K562 (cell line): ENCODE measurements at regions not wholly inside any gene's neighbourhood (a gene's known extent, or its start where the extent isn't known, plus 50 kb on each side); places are given as distances from the start of the nearest gene placed in this dataset.

ENCODE experiments used
- ATAC-seq: fragments of 200-7000 bp; cut with Tn5 transposase; 3 replicates; pipeline ENCODE4 v1.9.1; 2020; ENCODE audit warnings: moderate library complexity
- BruUV-seq: library from RNA; stranded (reverse); fragments of 400-500 nt; replicated peaks from 2 replicates; lab custom pipeline; 2021; lab: Mats Ljungman, UMichigan
- CTCF ChIA-PET: fragments of 300-600 bp; formaldehyde crosslinking; extraction: SDS; loops from one replicate; lab custom pipeline; 2021; ENCODE audit warnings: low intra/inter-chr PET ratio; lab: Yijun Ruan, JAX
- POLR2A ChIA-PET: fragments of 300-600, 350-650 bp; sonication (Branson Sonifier 250); formaldehyde crosslinking; extraction: SDS; loops from one replicate; lab custom pipeline; 2021; ENCODE audit warnings: antibody characterized with exemption, inconsistent platforms; lab: Yijun Ruan, JAX
- DNase-seq, 4 experiments: peaks; one replicate each; pipeline versions ENCODE4 v3.0.0 to v3.0.0-alpha.2; 2011 to 2018; ENCODE audit warnings: low spot score in 3 of 4, mixed read lengths in 3 of 4; ENCODE audit errors: extremely low read depth in 1 of 4
- FAIRE-seq: peaks from 2 replicates; lab custom pipeline; 2011; peaks lifted over from hg19 to GRCh38; lab: Jason Lieb, UNC
- H2AFZ ChIP-seq: 2 replicates; pipeline ENCODE4 v1.6.0; 2011; ENCODE audit warnings: low read depth, low read length, control low read depth, inconsistent platforms
- H3K27ac ChIP-seq: fragments of 200-600 bp; 3 replicates; pipeline ENCODE4 v1.8.0; 2011; ENCODE audit warnings: low read depth, mild to moderate bottlenecking, control low read depth, inconsistent platforms, low read length, moderate library complexity, mixed read lengths; ENCODE audit errors: extremely low read depth
- H3K27me3 ChIP-seq, 2 experiments: fragments of 300-600 bp in 1 of 2; 2 replicates in 1 of 2; 3 replicates in 1 of 2; pipeline versions ENCODE4 v1.6.0 to v1.8.0; 2011; ENCODE audit warnings: inconsistent platforms in 2 of 2, low read length in 2 of 2, mild to moderate bottlenecking in 1 of 2, mixed read lengths in 1 of 2, moderate library complexity in 1 of 2; ENCODE audit not compliant: control insufficient read depth in 2 of 2, insufficient read depth in 2 of 2
- H3K36me3 ChIP-seq: fragments of 300-600 bp; 3 replicates; pipeline ENCODE4 v1.8.0; 2011; ENCODE audit warnings: mild to moderate bottlenecking, low read length, inconsistent platforms; ENCODE audit not compliant: control insufficient read depth, insufficient read depth
- H3K4me1 ChIP-seq, 2 experiments: fragments of 200-600 bp in 1 of 2; replicated peaks in 1 of 2; 2 replicates in 1 of 2; 3 replicates in 1 of 2; pipeline versions ENCODE4 v1.5.1 to v1.8.0; 2011; ENCODE audit warnings: inconsistent platforms in 2 of 2, low read length in 2 of 2, mild to moderate bottlenecking in 1 of 2, mixed read lengths in 1 of 2, moderate library complexity in 1 of 2; ENCODE audit not compliant: control insufficient read depth in 2 of 2, insufficient read depth in 2 of 2
- H3K4me2 ChIP-seq: 2 replicates; pipeline ENCODE4 v1.6.1; 2011; ENCODE audit warnings: low read length, control low read depth, inconsistent platforms, mixed read lengths; ENCODE audit not compliant: insufficient read depth
- H3K4me3 ChIP-seq: fragments of 200-600 bp; sonication (generic), shearing (Covaris generic); 2 replicates; pipeline ENCODE4 v1.5.1; 2016; ENCODE audit warnings: control low read depth, inconsistent platforms
- H3K79me2 ChIP-seq: fragments of 200-600 bp; 3 replicates; pipeline ENCODE4 v1.8.0; 2011; ENCODE audit warnings: low read length, inconsistent platforms; ENCODE audit not compliant: control insufficient read depth, insufficient read depth
- H3K9ac ChIP-seq, 2 experiments: 2 replicates each; pipeline versions ENCODE4 v1.6.0 to v1.6.1; 2011; ENCODE audit warnings: low read depth in 2 of 2, low read length in 2 of 2, control low read depth in 1 of 2, inconsistent platforms in 1 of 2, mild to moderate bottlenecking in 1 of 2, mixed read lengths in 1 of 2; ENCODE audit not compliant: insufficient read depth in 1 of 2
- H3K9me1 ChIP-seq: one replicate; pipeline ENCODE4 v1.6.0; 2011; ENCODE audit warnings: inconsistent platforms, mild to moderate bottlenecking, low read length, moderate library complexity; ENCODE audit not compliant: control insufficient read depth, insufficient read depth
- H3K9me3 ChIP-seq: replicated peaks from 2 replicates; pipeline ENCODE4 v1.5.1; 2011; ENCODE audit warnings: low read depth, low read length, inconsistent platforms; ENCODE audit not compliant: control insufficient read depth, insufficient read depth
- H4K20me1 ChIP-seq: replicated peaks from 2 replicates; pipeline ENCODE4 v1.6.1; 2011; ENCODE audit warnings: low read length, inconsistent platforms, mixed read lengths; ENCODE audit not compliant: control insufficient read depth, insufficient read depth
- ARID3A ChIP-seq: IDR thresholded peaks from 2 replicates; pipeline ENCODE4 v1.6.1; 2012; ENCODE audit warnings: low read depth, low read length, improper control_type of control experiment, borderline replicate concordance
- ATF2 ChIP-seq: sonication (generic); formaldehyde crosslinking; IDR thresholded peaks from 2 replicates; pipeline ENCODE4 v1.8.1; 2022; ENCODE audit warnings: missing genetic modification reagents
- HMGN3 ChIP-seq: IDR thresholded peaks from 2 replicates; pipeline ENCODE4 v1.6.1; 2011; ENCODE audit warnings: borderline replicate concordance, low read depth, mild to moderate bottlenecking, mixed read lengths, low read length; ENCODE audit not compliant: insufficient read length; ENCODE audit errors: extremely low read depth
- IRF9 ChIP-seq: fragments of 450-650 bp; IDR thresholded peaks from 2 replicates; pipeline ENCODE4 v1.6.1; 2016; ENCODE audit warnings: missing biosample characterization, missing genetic modification characterization
- NCOR1 ChIP-seq: fragments of 450-650 bp; IDR thresholded peaks from 2 replicates; pipeline ENCODE4 v1.6.1; 2016; ENCODE audit warnings: mild to moderate bottlenecking, moderate library complexity
- NR2F6 ChIP-seq: fragments of 450-650 bp; formaldehyde crosslinking; IDR thresholded peaks from 2 replicates; pipeline ENCODE4 v1.4.0; 2020; ENCODE audit warnings: mild to moderate bottlenecking
- PURB ChIP-seq: sonication (generic); formaldehyde crosslinking; IDR thresholded peaks from 2 replicates; pipeline ENCODE4 v1.9.0; 2021; ENCODE audit warnings: low read depth, mild to moderate bottlenecking, missing genetic modification reagents
- RFX1 ChIP-seq: fragments of 450-650 bp; IDR thresholded peaks from 2 replicates; pipeline ENCODE4 v1.6.1; 2016; ENCODE audit warnings: mild to moderate bottlenecking, moderate library complexity
- SRSF1 ChIP-seq: fragments of 200-400 bp; formaldehyde crosslinking; IDR thresholded peaks from 2 replicates; pipeline ENCODE4 v1.6.1; 2017; ENCODE audit warnings: mild to moderate bottlenecking, low read depth, low read length, moderate library complexity
- SRSF9 ChIP-seq: fragments of 200-400 bp; formaldehyde crosslinking; IDR thresholded peaks from 2 replicates; pipeline ENCODE4 v1.6.1; 2017; ENCODE audit warnings: low read depth, low read length, borderline replicate concordance
- TAF9B ChIP-seq: fragments of 450-650 bp; IDR thresholded peaks from 2 replicates; pipeline ENCODE4 v1.6.1; 2018; ENCODE audit warnings: mild to moderate bottlenecking; ENCODE audit not compliant: partially characterized antibody
- ZBTB2 ChIP-seq: fragments of 450-650 bp; IDR thresholded peaks from 2 replicates; pipeline ENCODE4 v1.6.1; 2016; ENCODE audit warnings: antibody characterized with exemption
- ZC3H4 ChIP-seq: sonication (generic); formaldehyde crosslinking; IDR thresholded peaks from 2 replicates; pipeline ENCODE4 v1.9.0; 2021; ENCODE audit warnings: missing genetic modification reagents, borderline replicate concordance
- ZNF143 ChIP-seq: sonication (generic); formaldehyde crosslinking; IDR thresholded peaks from 2 replicates; pipeline ENCODE4 v1.9.0; 2022; ENCODE audit warnings: mild to moderate bottlenecking, missing genetic modification reagents
- ZNF347 ChIP-seq: fragments of 450-650 bp; formaldehyde crosslinking; IDR thresholded peaks from 2 replicates; pipeline ENCODE4 v1.4.0; 2020; ENCODE audit warnings: low read depth, mild to moderate bottlenecking, moderate library complexity
- WGBS: fragments of 100-300 bp; shearing (Covaris generic); methylation state at CpG from one replicate; pipeline ENCODE4 v1.1.6; 2016; ENCODE audit warnings: low coverage, mixed read lengths; ENCODE audit not compliant: insufficient coverage; ENCODE audit errors: missing lambda C conversion rate; 5-methylcytosine and 5-hydroxymethylcytosine counted together
- in situ Hi-C: fragments of 300-500 bp; cut with MboI; formaldehyde crosslinking; loops from 4 replicates; pipeline ENCODE4 v1.15.0; 2018; ENCODE audit warnings: inconsistent platforms, mixed read lengths
- intact Hi-C: fragments of 100-400 bp; cut with micrococcal nuclease; formaldehyde crosslinking; loops from 2 replicates; pipeline ENCODE4 v1.14.2; 2022

GRCh38 chr13:103284466-103284865, 218.2 kb upstream of the SLC10A2 start:
- Histone ChIP-seq H3K4me3 (no peak overlapping the region), H2AFZ (no peak overlapping the region), H3K4me2 (no peak overlapping the region), H3K36me3 (no peaks in the 10 kb centered on the region), H3K27me3 (no peaks in the 10 kb centered on the region), H3K4me1 (no peaks in the 10 kb centered on the region), H4K20me1 (no peaks in the 10 kb centered on the region), H3K79me2 (no peaks in the 10 kb centered on the region), H3K9me3 (no peaks in the 10 kb centered on the region), H3K9me1 (no peaks in the 10 kb centered on the region), H3K27ac (no peak overlapping the region), H3K9ac (no peak overlapping the region)
- CTCF ChIA-PET: no interaction called here
- in situ Hi-C loops: no loop called here
- intact Hi-C loops: no loop called here
- no peak for DNase-seq
- FAIRE-seq: no peak
- POLR2A ChIA-PET: interaction anchor here (0.6 kb wide), 1 partner anchor 21 kb away, joined by 3 read pairs; no protein-coding TSS in a partner anchor
- 0% methylated on average over 2 of the region's 2 CpGs for WGBS
- no peak for ATAC-seq
- no TSS peak for BruUV-seq
- no peak for TF ChIP-seq TAF9B
- no peak for TF ChIP-seq ZNF347 (CRISPR knock-in tag)
- no peak for TF ChIP-seq ARID3A
- TF ChIP-seq NCOR1: no peak
- no peak for TF ChIP-seq NR2F6 (CRISPR knock-in tag)
- no peak for TF ChIP-seq ZC3H4 (CRISPR knock-in tag)
- no peak for TF ChIP-seq HMGN3
- no peak for TF ChIP-seq SRSF1
- TF ChIP-seq PURB (CRISPR knock-in tag): no peak
- TF ChIP-seq IRF9 (tag): no peak
- TF ChIP-seq ATF2 (CRISPR knock-in tag): no peak
- TF ChIP-seq ZNF143 (CRISPR knock-in tag): no peak
- TF ChIP-seq RFX1: no peak
- TF ChIP-seq SRSF9: no peak
- TF ChIP-seq ZBTB2: no peak
